ENCODE measurements at regions not wholly inside any gene's neighbourhood (a gene's known extent, or its start where the extent isn't known, plus 50 kb on each side); places are given as distances from the start of the nearest gene placed in this dataset.

- H3K27ac Mint-ChIP-seq = no peak overlapping the region
Measured at GRCh38 chr4:19544446-19545125, 707.1 kb upstream of the SLIT2 start.

DNA sequence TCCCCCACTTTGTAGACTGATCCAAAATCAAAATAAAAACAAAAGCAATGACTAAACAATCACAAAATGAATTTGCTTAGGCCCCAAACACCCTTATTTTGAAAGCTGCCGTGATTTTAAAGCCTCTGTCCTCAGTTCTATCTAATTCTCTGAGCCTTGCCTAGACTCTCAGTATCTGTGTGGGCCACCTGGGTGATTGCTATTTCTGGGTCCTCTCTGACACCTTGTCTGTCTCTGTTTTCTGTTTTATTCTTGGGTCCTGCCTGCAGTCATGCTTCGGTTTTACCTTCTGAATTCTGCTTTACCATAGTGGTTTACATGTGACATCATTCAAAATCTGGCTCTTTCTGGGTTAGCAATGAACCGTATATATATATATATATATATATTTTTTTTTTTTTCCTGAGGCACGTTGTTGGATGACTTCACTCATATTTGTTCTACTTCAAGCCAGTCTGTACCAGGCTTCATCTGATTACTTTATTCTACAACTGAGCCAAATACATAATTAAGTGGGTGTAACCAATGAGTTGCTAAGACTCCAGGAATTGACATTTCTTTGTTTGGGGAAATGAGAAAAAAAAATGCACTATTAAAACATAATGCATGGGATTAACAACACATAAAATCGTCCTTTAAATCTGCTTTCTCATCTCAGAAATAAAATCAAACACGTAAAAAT is 710.7 kb upstream of the SLIT2 start:
- no peaks in the 10 kb centered on the region for H3K36me3 Mint-ChIP-seq (ENCODE audit: low read depth)
- H3K4me3 Mint-ChIP-seq = no peak overlapping the region
- H3K4me1 Mint-ChIP-seq = no peaks in the 10 kb centered on the region
- no peaks in the 10 kb centered on the region for H3K27me3 Mint-ChIP-seq (ENCODE audit: low read depth)
- H3K27ac Mint-ChIP-seq = no peak overlapping the region
- TF ChIP-seq, protein P1, sequence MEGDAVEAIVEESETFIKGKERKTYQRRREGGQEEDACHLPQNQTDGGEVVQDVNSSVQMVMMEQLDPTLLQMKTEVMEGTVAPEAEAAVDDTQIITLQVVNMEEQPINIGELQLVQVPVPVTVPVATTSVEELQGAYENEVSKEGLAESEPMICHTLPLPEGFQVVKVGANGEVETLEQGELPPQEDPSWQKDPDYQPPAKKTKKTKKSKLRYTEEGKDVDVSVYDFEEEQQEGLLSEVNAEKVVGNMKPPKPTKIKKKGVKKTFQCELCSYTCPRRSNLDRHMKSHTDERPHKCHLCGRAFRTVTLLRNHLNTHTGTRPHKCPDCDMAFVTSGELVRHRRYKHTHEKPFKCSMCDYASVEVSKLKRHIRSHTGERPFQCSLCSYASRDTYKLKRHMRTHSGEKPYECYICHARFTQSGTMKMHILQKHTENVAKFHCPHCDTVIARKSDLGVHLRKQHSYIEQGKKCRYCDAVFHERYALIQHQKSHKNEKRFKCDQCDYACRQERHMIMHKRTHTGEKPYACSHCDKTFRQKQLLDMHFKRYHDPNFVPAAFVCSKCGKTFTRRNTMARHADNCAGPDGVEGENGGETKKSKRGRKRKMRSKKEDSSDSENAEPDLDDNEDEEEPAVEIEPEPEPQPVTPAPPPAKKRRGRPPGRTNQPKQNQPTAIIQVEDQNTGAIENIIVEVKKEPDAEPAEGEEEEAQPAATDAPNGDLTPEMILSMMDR (IDR thresholded peaks at IDR 0.05; ENCODE audit: unreplicated experiment in 3 of 3) = no peak
- H3K9me3 Mint-ChIP-seq = no peaks in the 10 kb centered on the region

More at GRCh38 chr4:19544446-19545125, 707.1 kb upstream of the SLIT2 start:
- Mint-ChIP-seq H3K27me3 (ENCODE audit: low read depth) (no peaks in the 10 kb centered on the region), H3K4me1 (no peaks in the 10 kb centered on the region), H3K4me3 (no peak overlapping the region), H3K9me3 (no peaks in the 10 kb centered on the region), H3K36me3 (ENCODE audit: low read depth) (no peaks in the 10 kb centered on the region)
- TF ChIP-seq, protein P1 (IDR thresholded peaks at IDR 0.05; ENCODE audit: unreplicated experiment in 3 of 3) = no peak

GRCh38 chr4:19539201-19539600 is 712.5 kb upstream of the SLIT2 start:
- Mint-ChIP-seq H3K36me3 (ENCODE audit: low read depth) (no peaks in the 10 kb centered on the region), H3K27me3 (ENCODE audit: low read depth) (no peaks in the 10 kb centered on the region), H3K4me1 (peaks cover 4% of the 10 kb centered on the region), H3K4me3 (no peak overlapping the region), H3K9me3 (no peaks in the 10 kb centered on the region), H3K27ac (no peak overlapping the region)
- TF ChIP-seq, protein P1 (IDR thresholded peaks at IDR 0.05; ENCODE audit: unreplicated experiment in 3 of 3) = no peak

- H3K4me3 Mint-ChIP-seq = no peak overlapping the region
- no peaks in the 10 kb centered on the region for H3K36me3 Mint-ChIP-seq (ENCODE audit: low read depth)
- TF ChIP-seq, protein P1 (IDR thresholded peaks at IDR 0.05; ENCODE audit: unreplicated experiment in 3 of 3) = no peak
- peak overlapping the region; percentile 5 to 39 (median 37) for H3K27ac Mint-ChIP-seq
- peaks cover 31% of the 10 kb centered on the region for H3K4me1 Mint-ChIP-seq
- H3K27me3 Mint-ChIP-seq (ENCODE audit: low read depth) = no peaks in the 10 kb centered on the region
- H3K9me3 Mint-ChIP-seq = no peaks in the 10 kb centered on the region
Measured at GRCh38 chr4:19534159-19534558, 717.5 kb upstream of the SLIT2 start.

DNA sequence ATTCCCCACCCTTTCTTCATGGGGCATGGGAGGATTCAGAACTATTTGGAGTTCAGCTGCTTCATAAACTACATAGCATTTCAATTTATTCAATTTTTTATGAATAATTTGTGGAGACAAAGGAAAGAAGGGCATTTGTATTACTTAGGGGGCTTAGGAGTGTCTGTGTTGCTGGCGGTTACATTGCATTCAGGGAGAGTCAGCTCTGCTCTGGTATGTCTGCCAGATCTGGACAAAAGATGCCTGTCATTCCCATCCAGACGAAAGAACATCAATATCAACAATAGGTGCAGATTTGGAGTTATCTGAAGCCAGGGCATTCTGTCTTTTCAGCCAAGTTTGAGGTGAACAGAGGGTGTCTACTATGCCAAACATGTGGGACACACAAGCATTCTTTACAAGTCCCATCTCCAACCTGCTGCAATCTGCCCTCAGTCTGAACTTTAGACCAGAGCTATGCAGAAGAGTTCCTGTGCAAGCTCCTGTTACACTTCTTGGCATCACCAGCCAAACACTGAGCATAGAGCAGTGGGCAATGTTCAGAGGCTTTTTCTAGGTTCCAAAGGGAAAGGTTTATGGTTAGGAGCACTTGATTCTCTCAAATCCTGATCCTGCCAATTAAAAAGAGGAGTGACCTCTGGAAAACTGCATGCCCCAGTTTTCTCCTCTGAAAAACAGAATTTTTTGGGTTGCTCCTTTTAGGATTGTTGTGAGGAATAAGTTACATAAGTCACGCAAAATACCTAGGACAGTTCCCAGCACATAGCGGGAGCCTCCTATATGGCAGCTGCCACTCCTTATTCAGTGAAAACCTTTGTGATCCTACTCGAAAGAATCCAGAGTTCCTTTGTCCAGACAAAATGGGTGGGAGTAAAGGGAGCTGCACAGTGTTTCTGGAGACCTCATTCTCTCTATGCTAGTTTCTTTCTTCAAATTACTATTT is 719.5 kb upstream of the SLIT2 start:
- peaks cover 31% of the 10 kb centered on the region for H3K4me1 Mint-ChIP-seq
- no peak overlapping the region for H3K4me3 Mint-ChIP-seq
- no peaks in the 10 kb centered on the region for H3K27me3 Mint-ChIP-seq (ENCODE audit: low read depth)
- TF ChIP-seq, protein P1 (IDR thresholded peaks at IDR 0.05; ENCODE audit: unreplicated experiment in 3 of 3) = no peak
- H3K9me3 Mint-ChIP-seq = peaks cover 2% of the 10 kb centered on the region
- peak overlapping the region in 1 of 3 experiments; percentile 2 for H3K27ac Mint-ChIP-seq
- no peaks in the 10 kb centered on the region for H3K36me3 Mint-ChIP-seq (ENCODE audit: low read depth)
